Suprapubic skin (tissue), 4 donors: ENCODE measurements at regions not wholly inside any gene's neighbourhood (a gene's known extent, or its start where the extent isn't known, plus 50 kb on each side); places are given as distances from the start of the nearest gene placed in this dataset.

Source experiments
- DNase-seq, 2 donors: peaks; one replicate each; pipeline ENCODE4 v3.0.0-alpha.2; 2019; ENCODE audit warnings: low spot score in 2 of 2
- H3K27ac ChIP-seq: fragments of 200-600 bp; sonication (generic); one replicate; pipeline ENCODE4 v1.5.1; 2019
- H3K27me3 ChIP-seq: fragments of 200-600 bp; sonication (generic); one replicate; pipeline ENCODE4 v1.5.1; 2019
- H3K36me3 ChIP-seq: fragments of 200-600 bp; sonication (generic); one replicate; pipeline ENCODE4 v1.5.1; 2019
- H3K4me1 ChIP-seq: fragments of 200-600 bp; sonication (generic); one replicate; pipeline ENCODE4 v1.5.1; 2019
- H3K4me3 ChIP-seq: fragments of 200-600 bp; sonication (generic); one replicate; pipeline ENCODE4 v1.5.1; 2019; ENCODE audit warnings: mild to moderate bottlenecking
- H3K9me3 ChIP-seq: fragments of 200-600 bp; sonication (generic); one replicate; pipeline ENCODE4 v1.5.1; 2019
- EP300 ChIP-seq: sonication (generic); formaldehyde crosslinking; IDR thresholded peaks from one replicate; pipeline ENCODE4 v1.6.1; 2017; ENCODE audit warnings: antibody characterized with exemption
- POLR2A ChIP-seq, 2 donors: fragments of 450-650 bp; IDR thresholded peaks; one replicate each; pipeline ENCODE4 v1.6.1; 2017; ENCODE audit warnings: antibody characterized with exemption in 2 of 2, mild to moderate bottlenecking in 2 of 2, moderate library complexity in 2 of 2
- POLR2AphosphoS5 ChIP-seq, 3 donors: sonication (generic); formaldehyde crosslinking; IDR thresholded peaks; one replicate each; pipeline ENCODE4 v1.6.1; 2017; ENCODE audit warnings: antibody characterized with exemption in 3 of 3
- WGBS: methylation state at CpG from one replicate; pipeline ENCODE4 v1.1.5; 2018; 5-methylcytosine and 5-hydroxymethylcytosine counted together
- TF ChIP-seq, protein P1 (sequence below), 2 donors: fragments of 200-600 bp in 1 of 2; fragments of 450-650 bp in 1 of 2; sonication (generic) in 1 of 2; IDR thresholded peaks; one replicate each; pipeline ENCODE4 v1.5.1; 2016 to 2019; ENCODE audit warnings: antibody characterized with exemption in 2 of 2, mild to moderate bottlenecking in 1 of 2, moderate library complexity in 1 of 2

DNA sequence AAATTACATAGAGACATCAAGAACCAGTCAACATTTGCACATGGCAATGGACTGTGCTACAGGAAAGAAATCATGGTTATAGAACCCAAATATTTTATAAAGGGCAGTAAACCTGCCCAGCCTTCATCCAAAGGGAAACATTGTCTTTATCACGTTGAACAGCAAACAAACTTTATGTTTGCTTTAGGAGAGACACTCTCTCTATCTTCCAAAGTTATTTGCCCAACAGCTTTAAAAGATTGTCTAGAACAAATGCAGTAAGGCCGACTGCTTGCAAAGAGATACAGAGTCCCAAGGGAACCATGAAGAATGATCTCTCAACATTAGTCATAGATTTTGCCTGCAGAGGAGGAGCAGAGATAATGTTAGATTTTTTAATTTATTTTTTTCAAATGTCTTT lies 1323.5 kb upstream of the SLC10A2 start:
- no peak overlapping the region for H3K27ac ChIP-seq
- TF ChIP-seq, protein P1, sequence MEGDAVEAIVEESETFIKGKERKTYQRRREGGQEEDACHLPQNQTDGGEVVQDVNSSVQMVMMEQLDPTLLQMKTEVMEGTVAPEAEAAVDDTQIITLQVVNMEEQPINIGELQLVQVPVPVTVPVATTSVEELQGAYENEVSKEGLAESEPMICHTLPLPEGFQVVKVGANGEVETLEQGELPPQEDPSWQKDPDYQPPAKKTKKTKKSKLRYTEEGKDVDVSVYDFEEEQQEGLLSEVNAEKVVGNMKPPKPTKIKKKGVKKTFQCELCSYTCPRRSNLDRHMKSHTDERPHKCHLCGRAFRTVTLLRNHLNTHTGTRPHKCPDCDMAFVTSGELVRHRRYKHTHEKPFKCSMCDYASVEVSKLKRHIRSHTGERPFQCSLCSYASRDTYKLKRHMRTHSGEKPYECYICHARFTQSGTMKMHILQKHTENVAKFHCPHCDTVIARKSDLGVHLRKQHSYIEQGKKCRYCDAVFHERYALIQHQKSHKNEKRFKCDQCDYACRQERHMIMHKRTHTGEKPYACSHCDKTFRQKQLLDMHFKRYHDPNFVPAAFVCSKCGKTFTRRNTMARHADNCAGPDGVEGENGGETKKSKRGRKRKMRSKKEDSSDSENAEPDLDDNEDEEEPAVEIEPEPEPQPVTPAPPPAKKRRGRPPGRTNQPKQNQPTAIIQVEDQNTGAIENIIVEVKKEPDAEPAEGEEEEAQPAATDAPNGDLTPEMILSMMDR (IDR thresholded peaks at IDR 0.05), result no peak
- TF ChIP-seq EP300 (no peak), POLR2AphosphoS5 (IDR thresholded peaks at IDR 0.05) (no peak), POLR2A (IDR thresholded peaks at IDR 0.05) (no peak)
- H3K27me3 ChIP-seq, result no peaks in the 10 kb centered on the region
- H3K36me3 ChIP-seq, result no peaks in the 10 kb centered on the region
- WGBS, result 68% methylated on average over 2 of the region's 2 CpGs
- H3K9me3 ChIP-seq, result no peaks in the 10 kb centered on the region
- no peak for DNase-seq
- no peaks in the 10 kb centered on the region for H3K4me1 ChIP-seq
- no peak overlapping the region for H3K4me3 ChIP-seq

DNA sequence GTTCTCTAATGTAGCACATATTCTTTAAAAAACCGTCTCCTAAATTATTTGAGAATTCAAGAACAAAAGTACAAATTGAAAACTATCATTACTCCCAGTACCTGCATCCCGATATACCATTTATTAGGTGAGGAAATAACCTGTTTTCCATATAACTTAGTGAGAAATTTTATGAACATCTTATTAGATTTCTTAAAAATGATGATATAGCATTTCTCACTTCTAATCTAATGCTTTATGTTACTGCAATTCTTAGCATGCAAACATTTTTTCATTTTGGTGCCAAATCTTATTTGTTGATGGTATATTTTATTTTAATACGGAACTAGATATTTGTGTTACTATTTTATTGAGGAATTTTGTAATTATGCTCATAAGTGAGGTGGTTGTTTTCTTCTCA lies 1321.3 kb upstream of the SLC10A2 start:
- TF ChIP-seq POLR2AphosphoS5 (IDR thresholded peaks at IDR 0.05), result no peak
- TF ChIP-seq EP300, result no peak
- TF ChIP-seq POLR2A (IDR thresholded peaks at IDR 0.05), result no peak
- TF ChIP-seq, protein P1 (IDR thresholded peaks at IDR 0.05), result no peak
- H3K27ac ChIP-seq, result no peak overlapping the region
- 90% methylated on average over 3 of the region's 3 CpGs for WGBS

DNA sequence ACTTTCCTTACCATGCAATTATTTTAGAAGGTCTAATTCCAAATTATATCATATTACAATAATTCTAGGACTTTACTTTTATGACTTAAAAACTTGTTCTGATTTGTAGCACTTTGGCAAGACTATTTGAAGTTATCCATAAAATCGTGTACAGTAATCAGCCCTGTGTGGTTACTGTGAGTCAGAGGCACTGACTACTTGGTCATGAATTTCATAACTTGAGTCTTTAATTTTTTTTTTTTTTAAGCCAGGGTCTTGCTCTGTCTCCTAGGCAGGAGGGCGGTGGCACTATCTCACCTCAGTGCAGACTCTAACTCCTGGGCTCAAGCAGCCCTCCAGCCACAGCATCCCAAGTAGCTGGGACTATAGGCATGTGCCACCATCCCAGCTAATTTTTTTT lies 1319.2 kb upstream of the SLC10A2 start:
- no peaks in the 10 kb centered on the region for H3K27me3 ChIP-seq
- no peak for DNase-seq
- H3K9me3 ChIP-seq, result no peaks in the 10 kb centered on the region
- 57% methylated on average over 2 of the region's 2 CpGs for WGBS
- no peak overlapping the region for H3K27ac ChIP-seq
- no peaks in the 10 kb centered on the region for H3K36me3 ChIP-seq
- H3K4me1 ChIP-seq, result no peaks in the 10 kb centered on the region
- TF ChIP-seq POLR2AphosphoS5 (IDR thresholded peaks at IDR 0.05) (no peak), POLR2A (IDR thresholded peaks at IDR 0.05) (no peak), EP300 (no peak)
- no peak overlapping the region for H3K4me3 ChIP-seq

More for the DNA sequence above, 1321.3 kb upstream of the SLC10A2 start:
- DNase-seq, result no peak
- Histone ChIP-seq H3K9me3 (no peaks in the 10 kb centered on the region), H3K4me1 (no peaks in the 10 kb centered on the region), H3K4me3 (no peak overlapping the region), H3K36me3 (no peaks in the 10 kb centered on the region), H3K27me3 (no peaks in the 10 kb centered on the region)

DNA sequence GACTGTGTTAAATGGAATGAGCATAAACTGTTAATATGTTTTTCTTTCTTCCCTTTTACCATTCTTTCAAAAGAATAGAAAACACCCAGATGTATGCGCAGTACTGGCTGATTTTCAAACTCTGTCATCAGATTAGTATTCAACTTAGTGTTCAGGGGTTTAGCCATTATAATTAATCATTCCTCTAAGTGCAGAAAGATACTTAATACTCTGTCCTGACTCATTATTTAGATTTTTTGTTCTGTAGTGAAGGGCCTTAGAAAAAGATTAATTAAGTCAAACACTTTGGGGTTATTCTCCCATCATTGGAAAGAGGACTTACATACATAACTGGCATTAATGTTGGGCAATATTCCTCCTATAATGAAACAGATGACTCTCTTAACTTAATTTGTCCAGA lies 1316.7 kb upstream of the SLC10A2 start:
- Histone ChIP-seq H3K4me3 (no peak overlapping the region), H3K4me1 (no peaks in the 10 kb centered on the region), H3K27ac (no peak overlapping the region), H3K9me3 (no peaks in the 10 kb centered on the region), H3K27me3 (no peaks in the 10 kb centered on the region), H3K36me3 (no peaks in the 10 kb centered on the region)
- DNase-seq, result no peak
- TF ChIP-seq, protein P1 (IDR thresholded peaks at IDR 0.05), result no peak
- TF ChIP-seq POLR2A (IDR thresholded peaks at IDR 0.05) (no peak), EP300 (no peak), POLR2AphosphoS5 (IDR thresholded peaks at IDR 0.05) (no peak)
- WGBS, result 89% methylated on average over 1 of the region's 1 CpG

DNA sequence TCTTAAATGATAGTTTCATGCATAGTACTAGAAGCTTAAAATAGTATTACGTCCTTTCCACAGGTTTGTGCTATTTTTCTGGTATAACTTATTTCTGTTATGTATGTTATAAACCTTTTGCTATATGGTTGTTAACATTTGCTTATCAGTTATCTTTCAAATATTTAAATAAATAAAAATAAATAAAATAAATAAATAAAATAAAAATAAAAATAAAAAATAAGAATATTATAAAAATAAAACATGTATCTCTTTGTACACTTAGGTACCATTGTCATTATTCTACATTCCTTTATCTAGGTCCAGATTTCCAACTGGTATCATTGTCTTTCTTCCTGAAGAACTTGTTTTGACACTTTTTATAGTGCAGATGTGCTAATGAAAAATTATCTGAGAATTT lies 1310.4 kb upstream of the SLC10A2 start:
- no peak for DNase-seq
- H3K27me3 ChIP-seq, result no peaks in the 10 kb centered on the region
- 96% methylated on average over 1 of the region's 1 CpG for WGBS
- H3K9me3 ChIP-seq, result no peaks in the 10 kb centered on the region
- H3K4me1 ChIP-seq, result no peaks in the 10 kb centered on the region
- H3K4me3 ChIP-seq, result no peak overlapping the region
- TF ChIP-seq, protein P1 (IDR thresholded peaks at IDR 0.05), result no peak
- TF ChIP-seq POLR2AphosphoS5 (IDR thresholded peaks at IDR 0.05) (no peak), POLR2A (IDR thresholded peaks at IDR 0.05) (no peak), EP300 (no peak)
- no peaks in the 10 kb centered on the region for H3K36me3 ChIP-seq
- no peak overlapping the region for H3K27ac ChIP-seq

DNA sequence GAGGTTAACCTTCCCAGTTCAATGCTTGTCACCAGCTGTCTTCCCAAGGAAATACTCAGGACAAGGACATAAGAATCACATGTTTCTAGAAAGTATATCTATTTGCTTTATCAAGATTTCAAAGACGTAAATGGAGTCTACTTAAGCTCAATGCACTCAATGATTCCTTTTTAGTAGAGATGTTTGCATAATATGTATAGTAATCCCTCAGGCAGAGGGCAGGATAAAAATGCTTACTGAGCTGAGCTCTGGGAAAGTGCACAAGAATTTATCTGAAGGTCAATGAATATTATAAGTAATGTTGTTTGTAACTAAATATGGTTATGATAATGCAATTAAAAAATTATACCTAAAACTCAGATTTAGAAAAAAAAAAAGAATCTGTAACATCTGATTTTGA lies 1309.4 kb upstream of the SLC10A2 start:
- DNase-seq, result no peak
- Histone ChIP-seq H3K36me3 (no peaks in the 10 kb centered on the region), H3K4me3 (no peak overlapping the region), H3K9me3 (no peaks in the 10 kb centered on the region), H3K27me3 (no peaks in the 10 kb centered on the region), H3K27ac (no peak overlapping the region), H3K4me1 (no peaks in the 10 kb centered on the region)
- TF ChIP-seq EP300 (no peak), POLR2A (IDR thresholded peaks at IDR 0.05) (no peak), POLR2AphosphoS5 (IDR thresholded peaks at IDR 0.05) (no peak)
- TF ChIP-seq, protein P1 (IDR thresholded peaks at IDR 0.05), result no peak
- 63% methylated on average over 1 of the region's 1 CpG for WGBS
